ENCODE measurements at regions not wholly inside any gene's neighbourhood (a gene's known extent, or its start where the extent isn't known, plus 50 kb on each side); places are given as distances from the start of the nearest gene placed in this dataset.

- Mint-ChIP-seq H3K9me3 (ENCODE audit: unreplicated experiment) (no peaks in the 10 kb centered on the region), H3K27me3 (ENCODE audit: insufficient read depth, unreplicated experiment) (no peaks in the 10 kb centered on the region), H3K4me3 (ENCODE audit: unreplicated experiment) (no peak overlapping the region), H3K36me3 (ENCODE audit: insufficient read depth, unreplicated experiment) (no peaks in the 10 kb centered on the region), H3K27ac (ENCODE audit: low read depth, unreplicated experiment) (no peak overlapping the region), H3K4me1 (ENCODE audit: insufficient read depth, unreplicated experiment) (no peaks in the 10 kb centered on the region)
- BruUV-seq (replicated peaks), result no TSS peak
- intact Hi-C loops (cut with micrococcal nuclease), result no loop called here
- ChIA-PET POLR2A (no interaction called here), CTCF (no interaction called here)
- no peak for TF ChIP-seq CTCF (IDR thresholded peaks at IDR 0.05; ENCODE audit: unreplicated experiment)
- no peak for DNase-seq (ENCODE audit: unreplicated experiment)
Observed at GRCh38 chr3:67296039-67296892, 298.2 kb downstream of the KBTBD8 start.

GRCh38 chr3:67297715-67298475 is 299.8 kb downstream of the KBTBD8 start:
- intact Hi-C loops (cut with micrococcal nuclease), result no loop called here
- Mint-ChIP-seq H3K4me3 (ENCODE audit: unreplicated experiment) (no peak overlapping the region), H3K4me1 (ENCODE audit: insufficient read depth, unreplicated experiment) (no peaks in the 10 kb centered on the region), H3K27ac (ENCODE audit: low read depth, unreplicated experiment) (no peak overlapping the region), H3K36me3 (ENCODE audit: insufficient read depth, unreplicated experiment) (no peaks in the 10 kb centered on the region), H3K9me3 (ENCODE audit: unreplicated experiment) (no peaks in the 10 kb centered on the region), H3K27me3 (ENCODE audit: insufficient read depth, unreplicated experiment) (no peaks in the 10 kb centered on the region)
- POLR2A ChIA-PET, result interaction anchor here (0.6 kb wide), 1 partner anchor 282 kb away, joined by 4 read pairs; no protein-coding TSS in a partner anchor
- CTCF ChIA-PET, result interaction anchor here (0.6 kb wide), 4 partner anchors 99 to 1251 kb away, joined by 3 to 4 read pairs (median 3); no protein-coding TSS in a partner anchor
- DNase-seq (ENCODE audit: unreplicated experiment), result no peak
- TF ChIP-seq CTCF (IDR thresholded peaks at IDR 0.05; ENCODE audit: unreplicated experiment), result no peak
- no TSS peak for BruUV-seq (replicated peaks)

- no peak for TF ChIP-seq CTCF (IDR thresholded peaks at IDR 0.05; ENCODE audit: unreplicated experiment)
- Mint-ChIP-seq H3K27ac (ENCODE audit: low read depth, unreplicated experiment) (no peak overlapping the region), H3K4me1 (ENCODE audit: insufficient read depth, unreplicated experiment) (no peaks in the 10 kb centered on the region), H3K9me3 (ENCODE audit: unreplicated experiment) (no peaks in the 10 kb centered on the region), H3K27me3 (ENCODE audit: insufficient read depth, unreplicated experiment) (no peaks in the 10 kb centered on the region), H3K4me3 (ENCODE audit: unreplicated experiment) (no peak overlapping the region), H3K36me3 (ENCODE audit: insufficient read depth, unreplicated experiment) (no peaks in the 10 kb centered on the region)
- ChIA-PET CTCF (no interaction called here), POLR2A (no interaction called here)
- BruUV-seq (replicated peaks), result no TSS peak
- DNase-seq (ENCODE audit: unreplicated experiment), result no peak
- intact Hi-C loops (cut with micrococcal nuclease), result no loop called here
Observed at GRCh38 chr3:67301556-67301955, 303.4 kb downstream of the KBTBD8 start.

- Mint-ChIP-seq H3K27ac (ENCODE audit: low read depth, unreplicated experiment) (no peak overlapping the region), H3K4me1 (ENCODE audit: insufficient read depth, unreplicated experiment) (no peaks in the 10 kb centered on the region), H3K27me3 (ENCODE audit: insufficient read depth, unreplicated experiment) (no peaks in the 10 kb centered on the region), H3K9me3 (ENCODE audit: unreplicated experiment) (no peaks in the 10 kb centered on the region), H3K4me3 (ENCODE audit: unreplicated experiment) (no peak overlapping the region), H3K36me3 (ENCODE audit: insufficient read depth, unreplicated experiment) (no peaks in the 10 kb centered on the region)
- no peak for TF ChIP-seq CTCF (IDR thresholded peaks at IDR 0.05; ENCODE audit: unreplicated experiment)
- intact Hi-C loops (cut with micrococcal nuclease), result no loop called here
- BruUV-seq (replicated peaks), result no TSS peak
- DNase-seq (ENCODE audit: unreplicated experiment), result no peak
- CTCF ChIA-PET, result no interaction called here
- POLR2A ChIA-PET, result no interaction called here
Observed at GRCh38 chr3:67302489-67302888, 304.4 kb downstream of the KBTBD8 start.
